Esophagus muscularis mucosa (tissue), 4 donors: ENCODE measurements at regions not wholly inside any gene's neighbourhood (a gene's known extent, or its start where the extent isn't known, plus 50 kb on each side); places are given as distances from the start of the nearest gene placed in this dataset.

ENCODE experiments used
- DNase-seq: peaks from one replicate; pipeline ENCODE4 v3.0.0-alpha.2; 2017; ENCODE audit errors: extremely low spot score
- H3K27ac ChIP-seq, 4 donors: fragments of 200-600 bp; sonication (generic); replicated peaks in 1 of 4; 1 replicate in 3 of 4; 2 replicates in 1 of 4; pipeline ENCODE4 v1.5.1; 2016 to 2019; ENCODE audit warnings: mild to moderate bottlenecking in 1 of 4
- H3K27me3 ChIP-seq, 4 donors: fragments of 200-600 bp; sonication (generic); one replicate each; pipeline versions ENCODE4 v1.5.1 to v1.6.0; 2016 to 2019
- H3K36me3 ChIP-seq, 4 donors: fragments of 200-600 bp; sonication (generic); one replicate each; pipeline ENCODE4 v1.5.1; 2016 to 2019
- H3K4me1 ChIP-seq, 4 donors: fragments of 200-600 bp; sonication (generic); one replicate each; pipeline ENCODE4 v1.5.1; 2016 to 2019
- H3K4me3 ChIP-seq, 4 donors: fragments of 200-600 bp; sonication (generic); 1 replicate in 2 of 4; 2 replicates in 2 of 4; pipeline ENCODE4 v1.5.1; 2016 to 2019; ENCODE audit warnings: mild to moderate bottlenecking in 4 of 4, moderate library complexity in 1 of 4
- H3K9me3 ChIP-seq, 4 donors: fragments of 200-600 bp; sonication (generic); 1 replicate in 3 of 4; 2 replicates in 1 of 4; pipeline ENCODE4 v1.5.1; 2016 to 2019
- CTCF ChIP-seq, 3 experiments: fragments of 200-600 bp in 2 of 3; fragments of 450-650 bp in 1 of 3; sonication (generic) in 2 of 3; IDR thresholded peaks; one replicate each; pipeline ENCODE4 v1.5.1; 2017 to 2019; ENCODE audit warnings: antibody characterized with exemption in 3 of 3, mild to moderate bottlenecking in 2 of 3, moderate library complexity in 1 of 3
- EP300 ChIP-seq: sonication (generic); formaldehyde crosslinking; IDR thresholded peaks from one replicate; pipeline ENCODE4 v1.6.1; 2017; ENCODE audit warnings: antibody characterized with exemption
- POLR2A ChIP-seq: fragments of 450-650 bp; IDR thresholded peaks from one replicate; pipeline ENCODE4 v1.6.1; 2017; ENCODE audit warnings: antibody characterized with exemption, moderate library complexity, mild to moderate bottlenecking, low read depth
- POLR2AphosphoS5 ChIP-seq, 2 donors: sonication (generic); formaldehyde crosslinking; IDR thresholded peaks; one replicate each; pipeline ENCODE4 v1.6.1; 2017; ENCODE audit warnings: antibody characterized with exemption in 2 of 2
- WGBS: methylation state at CpG from one replicate; pipeline ENCODE4 v1.1.5; 2018; 5-methylcytosine and 5-hydroxymethylcytosine counted together
- intact Hi-C: fragments of 100-400 bp; cut with DNase I; formaldehyde crosslinking; loops from one replicate; pipeline ENCODE4 v1.15.1; 2023

GRCh38 chr3:23738944-23739343 is 66.8 kb upstream of the UBE2E1 start:
- H3K4me3 ChIP-seq: no peak overlapping the region
- intact Hi-C loops: no loop called here
- no peak overlapping the region for H3K27ac ChIP-seq
- no peaks in the 10 kb centered on the region for H3K9me3 ChIP-seq
- H3K27me3 ChIP-seq: no peaks in the 10 kb centered on the region
- peaks cover 13 to 37% (median 29%) of the 10 kb centered on the region in 4 donors for H3K4me1 ChIP-seq
- WGBS: 97% methylated on average over 3 of the region's 3 CpGs
- DNase-seq: no peak
- no peaks in the 10 kb centered on the region for H3K36me3 ChIP-seq
- no peak for TF ChIP-seq POLR2A
- no peak for TF ChIP-seq POLR2AphosphoS5 (IDR thresholded peaks at IDR 0.05)
- no peak for TF ChIP-seq EP300
- TF ChIP-seq CTCF (IDR thresholded peaks at IDR 0.05): no peak

GRCh38 chr3:23739536-23739935 is 66.2 kb upstream of the UBE2E1 start:
- no peaks in the 10 kb centered on the region for H3K9me3 ChIP-seq
- H3K27me3 ChIP-seq: no peaks in the 10 kb centered on the region
- 34% methylated on average over 1 of the region's 1 CpG for WGBS
- no peak overlapping the region for H3K27ac ChIP-seq
- no peak for DNase-seq
- intact Hi-C loops: no loop called here
- H3K36me3 ChIP-seq: no peaks in the 10 kb centered on the region
- H3K4me1 ChIP-seq: peaks cover 13 to 37% (median 29%) of the 10 kb centered on the region in 4 donors
- H3K4me3 ChIP-seq: no peak overlapping the region
- TF ChIP-seq POLR2A (no peak), POLR2AphosphoS5 (IDR thresholded peaks at IDR 0.05) (peak in 1 of 2 donors; percentile 15)

GRCh38 chr3:23740517-23740965 is 65.2 kb upstream of the UBE2E1 start:
- DNase-seq: no peak
- Histone ChIP-seq H3K9me3 (no peaks in the 10 kb centered on the region), H3K4me1 (peaks cover 13 to 35% (median 25%) of the 10 kb centered on the region in 4 donors), H3K27ac (no peak overlapping the region), H3K4me3 (no peak overlapping the region), H3K27me3 (no peaks in the 10 kb centered on the region), H3K36me3 (no peaks in the 10 kb centered on the region)
- 71% methylated on average over 2 of the region's 2 CpGs for WGBS
- peak in 1 of 2 donors; percentile 59 for TF ChIP-seq POLR2AphosphoS5 (IDR thresholded peaks at IDR 0.05)
- no peak for TF ChIP-seq CTCF (IDR thresholded peaks at IDR 0.05)
- intact Hi-C loops: no loop called here

- intact Hi-C loops: no loop called here
- no peaks in the 10 kb centered on the region for H3K27me3 ChIP-seq
- no peaks in the 10 kb centered on the region for H3K9me3 ChIP-seq
- no peak for TF ChIP-seq POLR2AphosphoS5 (IDR thresholded peaks at IDR 0.05)
- TF ChIP-seq POLR2A: no peak
- no peak for TF ChIP-seq CTCF (IDR thresholded peaks at IDR 0.05)
- TF ChIP-seq EP300: no peak
- H3K4me1 ChIP-seq: peaks cover 13 to 29% (median 19%) of the 10 kb centered on the region in 4 donors
- WGBS: 83% methylated on average over 7 of the region's 7 CpGs
- no peak for DNase-seq
- no peaks in the 10 kb centered on the region for H3K36me3 ChIP-seq
- no peak overlapping the region for H3K4me3 ChIP-seq
- no peak overlapping the region for H3K27ac ChIP-seq
Measured at GRCh38 chr3:23741036-23741706, 64.6 kb upstream of the UBE2E1 start.

GRCh38 chr3:23743141-23743784 is 62.5 kb upstream of the UBE2E1 start:
- Histone ChIP-seq H3K27ac (no peak overlapping the region), H3K36me3 (no peaks in the 10 kb centered on the region), H3K27me3 (no peaks in the 10 kb centered on the region), H3K9me3 (no peaks in the 10 kb centered on the region), H3K4me3 (no peak overlapping the region), H3K4me1 (peaks cover 13 to 28% (median 18%) of the 10 kb centered on the region in 4 donors)
- intact Hi-C loops: no loop called here
- 89% methylated on average over 24 of the region's 24 CpGs for WGBS
- no peak for TF ChIP-seq POLR2AphosphoS5 (IDR thresholded peaks at IDR 0.05)
- no peak for DNase-seq
